ENCODE measurements at regions not wholly inside any gene's neighbourhood (a gene's known extent, or its start where the extent isn't known, plus 50 kb on each side); places are given as distances from the start of the nearest gene placed in this dataset.

DNA sequence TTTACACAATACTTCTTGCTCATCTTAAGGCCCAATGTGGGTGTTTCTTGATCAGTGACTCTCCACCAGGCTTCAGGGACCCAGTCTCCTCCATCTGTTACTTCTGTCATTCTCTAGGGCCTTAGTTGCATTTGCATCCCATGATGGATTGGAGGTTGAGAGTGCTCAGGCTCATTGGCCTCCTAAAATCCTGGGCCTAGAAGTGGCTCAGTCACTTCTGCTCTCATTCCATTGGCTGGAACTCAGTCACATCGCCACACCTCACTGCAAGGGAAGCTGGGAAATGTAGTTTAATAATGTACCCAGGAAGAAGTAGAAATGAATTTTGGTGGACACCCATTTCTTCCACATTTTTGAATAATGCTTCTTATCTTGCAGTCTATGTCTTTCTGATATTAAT is 223.5 kb downstream of the HRH4 start:
- Histone ChIP-seq H3K27me3 (replicated peaks in 1 of 4; ENCODE audit: control extremely low read depth in 1 of 4, control insufficient read depth in 3 of 4, insufficient read depth in 4 of 4, low read length in 3 of 4) (no peaks in the 10 kb centered on the region), H3K9me3 (ENCODE audit: control extremely low read depth in 1 of 3, control insufficient read depth in 2 of 3, insufficient read depth in 1 of 3, low read length in 2 of 3) (no peaks in the 10 kb centered on the region), H3K79me2 (ENCODE audit: control insufficient read depth, insufficient read depth, low read length) (no peaks in the 10 kb centered on the region), H2AFZ (ENCODE audit: insufficient read depth, low read depth, low read length, poor library complexity, severe bottlenecking) (no peak overlapping the region), H3K27ac (ENCODE audit: low read length in 2 of 2) (no peak overlapping the region), H3K36me3 (replicated peaks in 1 of 2; ENCODE audit: control extremely low read depth in 1 of 2, control insufficient read depth in 1 of 2, extremely low read depth in 1 of 2, insufficient read depth in 2 of 2, low read length in 1 of 2) (no peaks in the 10 kb centered on the region), H3K4me1 (ENCODE audit: control insufficient read depth in 2 of 2, insufficient read depth in 2 of 2, low read length in 2 of 2) (no peaks in the 10 kb centered on the region), H3K4me3 (ENCODE audit: control extremely low read depth in 1 of 5, extremely low read depth in 1 of 5, insufficient read depth in 1 of 5, low read depth in 2 of 5, low read length in 4 of 5) (no peak overlapping the region), H3K4me2 (replicated peaks; ENCODE audit: low read depth, low read length, poor library complexity, severe bottlenecking) (no peak overlapping the region), H3K9ac (ENCODE audit: low read length) (no peak overlapping the region), H4K20me1 (ENCODE audit: control insufficient read depth, insufficient read depth, low read length, poor library complexity, severe bottlenecking) (no peaks in the 10 kb centered on the region)
- no peak overlapping the region for H3K4me3 Mint-ChIP-seq
- no peak overlapping the region for H3K27ac Mint-ChIP-seq
- no CpG with 5 or more reads among the region's 1 CpG for WGBS (ENCODE audit: insufficient coverage)
- peaks cover 4% of the 10 kb centered on the region for H3K27me3 Mint-ChIP-seq
- ChIA-PET CTCF (no interaction called here), POLR2A (no interaction called here)
- TF ChIP-seq EZH2 (IDR thresholded peaks at IDR 0.05; ENCODE audit: borderline replicate concordance, insufficient read depth, low read depth, low read length, poor library complexity, severe bottlenecking): no peak
- TF ChIP-seq, protein P1, sequence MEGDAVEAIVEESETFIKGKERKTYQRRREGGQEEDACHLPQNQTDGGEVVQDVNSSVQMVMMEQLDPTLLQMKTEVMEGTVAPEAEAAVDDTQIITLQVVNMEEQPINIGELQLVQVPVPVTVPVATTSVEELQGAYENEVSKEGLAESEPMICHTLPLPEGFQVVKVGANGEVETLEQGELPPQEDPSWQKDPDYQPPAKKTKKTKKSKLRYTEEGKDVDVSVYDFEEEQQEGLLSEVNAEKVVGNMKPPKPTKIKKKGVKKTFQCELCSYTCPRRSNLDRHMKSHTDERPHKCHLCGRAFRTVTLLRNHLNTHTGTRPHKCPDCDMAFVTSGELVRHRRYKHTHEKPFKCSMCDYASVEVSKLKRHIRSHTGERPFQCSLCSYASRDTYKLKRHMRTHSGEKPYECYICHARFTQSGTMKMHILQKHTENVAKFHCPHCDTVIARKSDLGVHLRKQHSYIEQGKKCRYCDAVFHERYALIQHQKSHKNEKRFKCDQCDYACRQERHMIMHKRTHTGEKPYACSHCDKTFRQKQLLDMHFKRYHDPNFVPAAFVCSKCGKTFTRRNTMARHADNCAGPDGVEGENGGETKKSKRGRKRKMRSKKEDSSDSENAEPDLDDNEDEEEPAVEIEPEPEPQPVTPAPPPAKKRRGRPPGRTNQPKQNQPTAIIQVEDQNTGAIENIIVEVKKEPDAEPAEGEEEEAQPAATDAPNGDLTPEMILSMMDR (IDR thresholded peaks at IDR 0.05): no peak
- no peaks in the 10 kb centered on the region for H3K4me1 Mint-ChIP-seq
- DNase-seq (no peak), ATAC-seq (ENCODE audit: low read depth) (no peak)
- intact Hi-C loops (cut with micrococcal nuclease): no loop called here
- no peaks in the 10 kb centered on the region for H3K9me3 Mint-ChIP-seq (ENCODE audit: insufficient read depth)

DNA sequence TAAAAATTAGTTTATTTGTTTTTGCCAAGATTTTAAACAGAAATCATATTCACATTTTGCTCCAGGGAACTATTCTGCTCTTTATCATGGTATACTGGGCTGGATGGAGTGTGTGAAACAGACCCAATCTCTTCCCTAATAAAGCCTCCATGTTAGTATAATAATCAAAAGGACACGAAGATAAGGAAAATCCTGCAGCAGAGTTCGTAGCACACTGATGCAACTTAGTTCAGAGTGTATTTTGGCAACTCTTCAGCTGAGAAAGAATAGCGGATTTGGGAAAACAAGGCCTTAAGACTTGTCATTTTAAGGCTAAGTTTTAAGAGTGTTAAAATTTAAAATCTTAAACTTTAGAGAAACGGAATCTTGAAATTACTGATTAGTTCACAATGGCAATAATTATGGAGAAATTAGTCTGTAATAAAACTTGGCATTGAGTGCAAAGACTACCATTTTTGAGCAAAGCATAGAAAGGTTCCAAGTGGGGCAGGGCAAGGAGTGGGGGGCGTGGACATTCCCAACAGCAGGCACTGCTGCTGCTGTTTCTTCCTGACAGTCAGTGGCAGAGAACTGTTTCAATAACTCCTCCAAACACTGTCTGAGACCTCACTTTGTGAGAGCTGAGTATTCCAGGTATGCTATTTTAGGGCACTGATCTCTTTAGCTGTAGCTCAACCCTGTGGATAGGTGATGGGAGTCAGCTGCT is 225.0 kb downstream of the HRH4 start:
- H3K4me1 Mint-ChIP-seq: no peaks in the 10 kb centered on the region
- H3K9me3 Mint-ChIP-seq (ENCODE audit: insufficient read depth): no peaks in the 10 kb centered on the region
- ChIA-PET POLR2A (no interaction called here), CTCF (no interaction called here)
- ATAC-seq (ENCODE audit: low read depth): no peak
- H3K27ac Mint-ChIP-seq: no peak overlapping the region
- H3K79me2 ChIP-seq (ENCODE audit: control insufficient read depth, insufficient read depth, low read length): no peaks in the 10 kb centered on the region
- DNase-seq: no peak
- no peaks in the 10 kb centered on the region for H4K20me1 ChIP-seq (ENCODE audit: control insufficient read depth, insufficient read depth, low read length, poor library complexity, severe bottlenecking)
- H2AFZ ChIP-seq (ENCODE audit: insufficient read depth, low read depth, low read length, poor library complexity, severe bottlenecking): no peak overlapping the region
- H3K27ac ChIP-seq (ENCODE audit: low read length in 2 of 2): no peak overlapping the region
- no peaks in the 10 kb centered on the region for H3K36me3 ChIP-seq (replicated peaks in 1 of 2; ENCODE audit: control extremely low read depth in 1 of 2, control insufficient read depth in 1 of 2, extremely low read depth in 1 of 2, insufficient read depth in 2 of 2, low read length in 1 of 2)
- 100% methylated on average over 1 of the region's 5 CpGs for WGBS (ENCODE audit: insufficient coverage)
- no peaks in the 10 kb centered on the region for H3K9me3 ChIP-seq (ENCODE audit: control extremely low read depth in 1 of 3, control insufficient read depth in 2 of 3, insufficient read depth in 1 of 3, low read length in 2 of 3)
- intact Hi-C loops (cut with micrococcal nuclease): no loop called here
- H3K4me3 Mint-ChIP-seq: no peak overlapping the region
- no peaks in the 10 kb centered on the region for H3K27me3 Mint-ChIP-seq
- H3K27me3 ChIP-seq (replicated peaks in 1 of 4; ENCODE audit: control extremely low read depth in 1 of 4, control insufficient read depth in 3 of 4, insufficient read depth in 4 of 4, low read length in 3 of 4): no peaks in the 10 kb centered on the region
- H3K4me3 ChIP-seq (ENCODE audit: control extremely low read depth in 1 of 5, extremely low read depth in 1 of 5, insufficient read depth in 1 of 5, low read depth in 2 of 5, low read length in 4 of 5): no peak overlapping the region
- TF ChIP-seq EZH2 (IDR thresholded peaks at IDR 0.05; ENCODE audit: borderline replicate concordance, insufficient read depth, low read depth, low read length, poor library complexity, severe bottlenecking): no peak
- TF ChIP-seq, protein P1 (IDR thresholded peaks at IDR 0.05): no peak
- H3K4me1 ChIP-seq (ENCODE audit: control insufficient read depth in 2 of 2, insufficient read depth in 2 of 2, low read length in 2 of 2): no peaks in the 10 kb centered on the region
- no peak overlapping the region for H3K9ac ChIP-seq (ENCODE audit: low read length)
- H3K4me2 ChIP-seq (replicated peaks; ENCODE audit: low read depth, low read length, poor library complexity, severe bottlenecking): no peak overlapping the region

All from B cell (primary cell).